DND-41 (cell line): ENCODE measurements at regions not wholly inside any gene's neighbourhood (a gene's known extent, or its start where the extent isn't known, plus 50 kb on each side); places are given as distances from the start of the nearest gene placed in this dataset.

Source experiments
- ATAC-seq: fragments of 200-7000 bp; cut with Tn5 transposase; 3 replicates; pipeline ENCODE4 v1.9.1; 2021; ENCODE audit warnings: low read depth; ENCODE audit not compliant: insufficient read depth
- DNase-seq: peaks from one replicate; pipeline ENCODE4 v3.0.0-alpha.2; 2020
- H2AFZ ChIP-seq: 2 replicates; pipeline ENCODE4 v1.6.0; 2012; ENCODE audit warnings: low read depth, low read length
- H3K27ac ChIP-seq: 2 replicates; pipeline ENCODE4 v1.5.1; 2012; ENCODE audit warnings: low read length, inconsistent platforms
- H3K27me3 ChIP-seq: fragments of 200-600 bp; sonication (generic); 2 replicates; pipeline ENCODE4 v1.6.0; 2012; ENCODE audit warnings: low read length, mild to moderate bottlenecking, inconsistent platforms; ENCODE audit not compliant: insufficient read depth, poor library complexity
- H3K36me3 ChIP-seq: 2 replicates; pipeline ENCODE4 v1.5.1; 2012; ENCODE audit warnings: low read length, inconsistent platforms; ENCODE audit not compliant: insufficient read depth
- H3K4me1 ChIP-seq: 2 replicates; pipeline ENCODE4 v1.5.1; 2012; ENCODE audit warnings: mild to moderate bottlenecking, low read length; ENCODE audit not compliant: insufficient read depth
- H3K4me2 ChIP-seq: 2 replicates; pipeline ENCODE4 v1.6.0; 2012; ENCODE audit warnings: mild to moderate bottlenecking, moderate library complexity, low read length, inconsistent platforms; ENCODE audit not compliant: insufficient read depth
- H3K4me3 ChIP-seq, 2 experiments: fragments of 200-600 bp in 1 of 2; shearing (Covaris generic) in 1 of 2; 2 replicates each; pipeline ENCODE4 v1.5.1; 2012 to 2016; ENCODE audit warnings: inconsistent platforms in 2 of 2, low read length in 2 of 2, mild to moderate bottlenecking in 2 of 2, low read depth in 1 of 2, moderate library complexity in 1 of 2
- H3K79me2 ChIP-seq: 2 replicates; pipeline ENCODE4 v1.6.0; 2012; ENCODE audit warnings: low read length, inconsistent platforms; ENCODE audit not compliant: insufficient read depth
- H3K9ac ChIP-seq: 2 replicates; pipeline ENCODE4 v1.6.0; 2012; ENCODE audit warnings: low read depth, mild to moderate bottlenecking, inconsistent platforms, low read length, moderate library complexity
- H3K9me3 ChIP-seq: 2 replicates; pipeline ENCODE4 v1.5.1; 2012; ENCODE audit warnings: low read length, moderate library complexity, mild to moderate bottlenecking, inconsistent platforms; ENCODE audit not compliant: insufficient read depth, severe bottlenecking
- H4K20me1 ChIP-seq: 2 replicates; pipeline ENCODE4 v1.6.0; 2012; ENCODE audit warnings: low read length; ENCODE audit not compliant: insufficient read depth
- CTCF ChIP-seq: IDR thresholded peaks from 2 replicates; pipeline ENCODE4 v1.5.1; 2012; ENCODE audit warnings: borderline replicate concordance, low read length, moderate library complexity, mild to moderate bottlenecking; ENCODE audit not compliant: poor library complexity, severe bottlenecking; ENCODE audit errors: extremely low read depth
- EZH2 ChIP-seq: IDR thresholded peaks from 3 replicates; pipeline ENCODE4 v1.6.1; 2012; ENCODE audit warnings: borderline replicate concordance, low read depth, mild to moderate bottlenecking, moderate library complexity, low read length, inconsistent platforms; ENCODE audit not compliant: severe bottlenecking

GRCh38 chr4:71841336-71841735 lies 57.5 kb upstream of the GC start:
- Histone ChIP-seq H4K20me1 (no peaks in the 10 kb centered on the region), H3K27ac (no peak overlapping the region), H3K4me2 (no peak overlapping the region), H3K36me3 (no peaks in the 10 kb centered on the region), H2AFZ (no peak overlapping the region), H3K9me3 (no peaks in the 10 kb centered on the region), H3K4me3 (no peak overlapping the region), H3K4me1 (no peaks in the 10 kb centered on the region), H3K27me3 (no peaks in the 10 kb centered on the region), H3K79me2 (no peaks in the 10 kb centered on the region), H3K9ac (no peak overlapping the region)
- no peak for DNase-seq
- TF ChIP-seq CTCF (no peak), EZH2 (no peak)
- no peak for ATAC-seq

GRCh38 chr4:71847300-71847699 lies 63.4 kb upstream of the GC start:
- TF ChIP-seq EZH2 (no peak), CTCF (no peak)
- Histone ChIP-seq H2AFZ (no peak overlapping the region), H4K20me1 (no peaks in the 10 kb centered on the region), H3K9ac (no peak overlapping the region), H3K27me3 (no peaks in the 10 kb centered on the region), H3K4me3 (no peak overlapping the region), H3K79me2 (no peaks in the 10 kb centered on the region), H3K36me3 (no peaks in the 10 kb centered on the region), H3K9me3 (no peaks in the 10 kb centered on the region), H3K4me2 (no peak overlapping the region), H3K27ac (no peak overlapping the region), H3K4me1 (0 out of 2 replicates have a peak, but pooled peaks cover 4% of the 10 kb centered on the region)
- ATAC-seq (peak; percentile 70), DNase-seq (no peak)

- no peak overlapping the region for H3K4me2 ChIP-seq
- H4K20me1 ChIP-seq = no peaks in the 10 kb centered on the region
- no peak for DNase-seq
- H3K79me2 ChIP-seq = no peaks in the 10 kb centered on the region
- H3K27ac ChIP-seq = no peak overlapping the region
- H3K9me3 ChIP-seq = peaks cover 12% of the 10 kb centered on the region
- no peak for ATAC-seq
- H3K27me3 ChIP-seq = no peaks in the 10 kb centered on the region
- TF ChIP-seq EZH2 (no peak), CTCF (no peak)
- H3K4me1 ChIP-seq = no peaks in the 10 kb centered on the region
- H2AFZ ChIP-seq = no peak overlapping the region
- no peak overlapping the region for H3K4me3 ChIP-seq
- no peaks in the 10 kb centered on the region for H3K36me3 ChIP-seq
- no peak overlapping the region for H3K9ac ChIP-seq
These were observed 72.1 kb upstream of the GC start for GRCh38 chr4:71855944-71856343.

- no peaks in the 10 kb centered on the region for H3K36me3 ChIP-seq
- no peak overlapping the region for H2AFZ ChIP-seq
- TF ChIP-seq EZH2 = no peak
- TF ChIP-seq CTCF = no peak
- DNase-seq (no peak), ATAC-seq (no peak)
- no peaks in the 10 kb centered on the region for H3K79me2 ChIP-seq
- no peaks in the 10 kb centered on the region for H3K4me1 ChIP-seq
- peaks cover 16% of the 10 kb centered on the region for H3K9me3 ChIP-seq
- no peak overlapping the region for H3K4me3 ChIP-seq
- no peak overlapping the region for H3K27ac ChIP-seq
- no peak overlapping the region for H3K4me2 ChIP-seq
- H4K20me1 ChIP-seq = no peaks in the 10 kb centered on the region
- no peak overlapping the region for H3K9ac ChIP-seq
- H3K27me3 ChIP-seq = no peaks in the 10 kb centered on the region
These were observed 74.0 kb upstream of the GC start for GRCh38 chr4:71857713-71858451.
